ENCODE measurements at regions not wholly inside any gene's neighbourhood (a gene's known extent, or its start where the extent isn't known, plus 50 kb on each side); places are given as distances from the start of the nearest gene placed in this dataset.

- CTCF ChIA-PET: no interaction called here
- peaks cover 10% of the 10 kb centered on the region for H3K9me3 Mint-ChIP-seq (ENCODE audit: unreplicated experiment)
- TF ChIP-seq CTCF (IDR thresholded peaks at IDR 0.05; ENCODE audit: insufficient read depth in 1 of 2, low read depth in 1 of 2, low read length in 1 of 2, severe bottlenecking in 1 of 2, unreplicated experiment in 1 of 2): no peak
Measured at GRCh38 chr6:134533991-134534390, 216.1 kb upstream of the SGK1 start.

GRCh38 chr6:134532694-134533624 is 215.0 kb upstream of the SGK1 start:
- Mint-ChIP-seq H3K4me3 (ENCODE audit: unreplicated experiment) (no peak overlapping the region), H3K27me3 (ENCODE audit: insufficient read depth, unreplicated experiment) (no peaks in the 10 kb centered on the region), H3K9me3 (ENCODE audit: unreplicated experiment) (peaks cover 10% of the 10 kb centered on the region), H3K4me1 (ENCODE audit: low read depth, unreplicated experiment) (peaks cover 16% of the 10 kb centered on the region), H3K27ac (ENCODE audit: unreplicated experiment) (no peak overlapping the region), H3K36me3 (ENCODE audit: insufficient read depth, unreplicated experiment) (no peaks in the 10 kb centered on the region)
- H3K36me3 ChIP-seq (ENCODE audit: control insufficient read depth, insufficient read depth, low read length): no peaks in the 10 kb centered on the region
- BruUV-seq (replicated peaks): no TSS peak
- H3K9me3 ChIP-seq: no peaks in the 10 kb centered on the region
- DNase-seq: no peak
- H3K27me3 ChIP-seq (replicated peaks; ENCODE audit: control insufficient read depth, insufficient read depth, low read length): no peaks in the 10 kb centered on the region
- POLR2A ChIA-PET: no interaction called here
- peaks cover 17% of the 10 kb centered on the region for H3K4me1 ChIP-seq
- CTCF ChIA-PET: no interaction called here
- no peak for TF ChIP-seq CTCF (IDR thresholded peaks at IDR 0.05; ENCODE audit: insufficient read depth in 1 of 2, low read depth in 1 of 2, low read length in 1 of 2, severe bottlenecking in 1 of 2, unreplicated experiment in 1 of 2)
- H3K4me3 ChIP-seq (ENCODE audit: low read depth, low read length): no peak overlapping the region
- intact Hi-C loops (cut with micrococcal nuclease; ENCODE audit: unreplicated experiment): no loop called here

More at GRCh38 chr6:134533991-134534390, 216.1 kb upstream of the SGK1 start:
- H3K9me3 ChIP-seq: no peaks in the 10 kb centered on the region
- no peaks in the 10 kb centered on the region for H3K36me3 ChIP-seq (ENCODE audit: control insufficient read depth, insufficient read depth, low read length)
- no peaks in the 10 kb centered on the region for H3K27me3 Mint-ChIP-seq (ENCODE audit: insufficient read depth, unreplicated experiment)
- peaks cover 17% of the 10 kb centered on the region for H3K4me1 ChIP-seq
- POLR2A ChIA-PET: no interaction called here
- no peaks in the 10 kb centered on the region for H3K36me3 Mint-ChIP-seq (ENCODE audit: insufficient read depth, unreplicated experiment)
- H3K4me3 Mint-ChIP-seq (ENCODE audit: unreplicated experiment): no peak overlapping the region
- BruUV-seq (replicated peaks): no TSS peak
- intact Hi-C loops (cut with micrococcal nuclease; ENCODE audit: unreplicated experiment): no loop called here
- no peaks in the 10 kb centered on the region for H3K27me3 ChIP-seq (replicated peaks; ENCODE audit: control insufficient read depth, insufficient read depth, low read length)
- no peak overlapping the region for H3K27ac Mint-ChIP-seq (ENCODE audit: unreplicated experiment)
- H3K4me3 ChIP-seq (ENCODE audit: low read depth, low read length): no peak overlapping the region
- H3K4me1 Mint-ChIP-seq (ENCODE audit: low read depth, unreplicated experiment): peaks cover 16% of the 10 kb centered on the region
- DNase-seq: no peak

- Mint-ChIP-seq H3K27ac (ENCODE audit: unreplicated experiment) (peak overlapping the region; percentile 57), H3K4me3 (ENCODE audit: unreplicated experiment) (no peak overlapping the region), H3K36me3 (ENCODE audit: insufficient read depth, unreplicated experiment) (no peaks in the 10 kb centered on the region), H3K27me3 (ENCODE audit: insufficient read depth, unreplicated experiment) (no peaks in the 10 kb centered on the region), H3K9me3 (ENCODE audit: unreplicated experiment) (peaks cover 10% of the 10 kb centered on the region), H3K4me1 (ENCODE audit: low read depth, unreplicated experiment) (peaks cover 16% of the 10 kb centered on the region)
- no peak for DNase-seq
- CTCF ChIA-PET: no interaction called here
- intact Hi-C loops (cut with micrococcal nuclease; ENCODE audit: unreplicated experiment): no loop called here
- Histone ChIP-seq H3K9me3 (no peaks in the 10 kb centered on the region), H3K4me3 (ENCODE audit: low read depth, low read length) (no peak overlapping the region), H3K4me1 (peaks cover 17% of the 10 kb centered on the region), H3K36me3 (ENCODE audit: control insufficient read depth, insufficient read depth, low read length) (no peaks in the 10 kb centered on the region), H3K27me3 (replicated peaks; ENCODE audit: control insufficient read depth, insufficient read depth, low read length) (no peaks in the 10 kb centered on the region)
- POLR2A ChIA-PET: no interaction called here
- BruUV-seq (replicated peaks): no TSS peak
- no peak for TF ChIP-seq CTCF (IDR thresholded peaks at IDR 0.05; ENCODE audit: insufficient read depth in 1 of 2, low read depth in 1 of 2, low read length in 1 of 2, severe bottlenecking in 1 of 2, unreplicated experiment in 1 of 2)
Measured at GRCh38 chr6:134531611-134532010, 213.7 kb upstream of the SGK1 start.

Measured in Caco-2 (cell line).